Lower leg skin (tissue), 3 donors: ENCODE measurements at regions not wholly inside any gene's neighbourhood (a gene's known extent, or its start where the extent isn't known, plus 50 kb on each side); places are given as distances from the start of the nearest gene placed in this dataset.

Source experiments
- POLR2A ChIP-seq, 2 donors: fragments of 450-650 bp; IDR thresholded peaks; one replicate each; pipeline ENCODE4 v1.6.1; 2016 to 2017; ENCODE audit warnings: antibody characterized with exemption in 2 of 2, mild to moderate bottlenecking in 1 of 2, moderate library complexity in 1 of 2
- TF ChIP-seq, protein P1 (sequence below), 3 donors: fragments of 450-650 bp; IDR thresholded peaks; one replicate each; pipeline ENCODE4 v1.5.1; 2016; ENCODE audit warnings: antibody characterized with exemption in 3 of 3, mild to moderate bottlenecking in 3 of 3, moderate library complexity in 2 of 3

DNA sequence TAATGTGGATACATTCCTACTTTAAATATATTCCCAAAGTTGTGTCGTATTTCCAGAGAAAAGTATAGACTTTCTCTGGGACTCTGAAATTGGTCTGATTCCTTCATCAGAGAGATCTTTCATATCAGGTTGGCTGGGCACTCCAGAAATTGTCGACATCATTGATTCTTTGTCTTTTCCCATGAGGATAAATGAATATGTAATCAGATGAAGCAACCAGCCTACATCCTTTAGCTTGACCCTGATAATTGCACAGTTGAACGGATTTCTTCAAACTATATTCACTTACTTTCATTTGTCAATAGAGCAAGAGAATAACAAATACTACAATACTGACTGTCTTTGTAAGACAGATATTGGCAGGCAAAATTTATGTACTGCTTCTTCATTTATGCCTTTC lies 680.2 kb upstream of the LRRTM4 start:
- TF ChIP-seq, protein P1, sequence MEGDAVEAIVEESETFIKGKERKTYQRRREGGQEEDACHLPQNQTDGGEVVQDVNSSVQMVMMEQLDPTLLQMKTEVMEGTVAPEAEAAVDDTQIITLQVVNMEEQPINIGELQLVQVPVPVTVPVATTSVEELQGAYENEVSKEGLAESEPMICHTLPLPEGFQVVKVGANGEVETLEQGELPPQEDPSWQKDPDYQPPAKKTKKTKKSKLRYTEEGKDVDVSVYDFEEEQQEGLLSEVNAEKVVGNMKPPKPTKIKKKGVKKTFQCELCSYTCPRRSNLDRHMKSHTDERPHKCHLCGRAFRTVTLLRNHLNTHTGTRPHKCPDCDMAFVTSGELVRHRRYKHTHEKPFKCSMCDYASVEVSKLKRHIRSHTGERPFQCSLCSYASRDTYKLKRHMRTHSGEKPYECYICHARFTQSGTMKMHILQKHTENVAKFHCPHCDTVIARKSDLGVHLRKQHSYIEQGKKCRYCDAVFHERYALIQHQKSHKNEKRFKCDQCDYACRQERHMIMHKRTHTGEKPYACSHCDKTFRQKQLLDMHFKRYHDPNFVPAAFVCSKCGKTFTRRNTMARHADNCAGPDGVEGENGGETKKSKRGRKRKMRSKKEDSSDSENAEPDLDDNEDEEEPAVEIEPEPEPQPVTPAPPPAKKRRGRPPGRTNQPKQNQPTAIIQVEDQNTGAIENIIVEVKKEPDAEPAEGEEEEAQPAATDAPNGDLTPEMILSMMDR (IDR thresholded peaks at IDR 0.05) = no peak
- TF ChIP-seq POLR2A (IDR thresholded peaks at IDR 0.05) = no peak
